ENCODE measurements at regions not wholly inside any gene's neighbourhood (a gene's known extent, or its start where the extent isn't known, plus 50 kb on each side); places are given as distances from the start of the nearest gene placed in this dataset.

- DNase-seq = no peak
Observed at GRCh38 chrY:12598783-12599182, 102.2 kb upstream of the USP9Y start.

- no peak for DNase-seq
Observed at GRCh38 chrY:12605426-12605825, 95.6 kb upstream of the USP9Y start.

- DNase-seq = no peak
Observed at GRCh38 chrY:12610861-12611260, 90.2 kb upstream of the USP9Y start.

GRCh38 chrY:12615733-12616446, 85.1 kb upstream of the USP9Y start:
- no peak for DNase-seq

GRCh38 chrY:12621454-12622081, 79.5 kb upstream of the USP9Y start:
- no peak for DNase-seq

GRCh38 chrY:12623204-12623603, 77.8 kb upstream of the USP9Y start:
- no peak for DNase-seq

GRCh38 chrY:12642986-12643385, 58.0 kb upstream of the USP9Y start:
- no peak for DNase-seq

GRCh38 chrY:12643693-12644348, 57.2 kb upstream of the USP9Y start:
- no peak for DNase-seq

- DNase-seq = no peak
Observed at GRCh38 chrY:12651095-12651494, 49.9 kb upstream of the USP9Y start.
